Omental fat pad (tissue), 3 donors: ENCODE measurements at regions not wholly inside any gene's neighbourhood (a gene's known extent, or its start where the extent isn't known, plus 50 kb on each side); places are given as distances from the start of the nearest gene placed in this dataset.

Source experiments
- ATAC-seq: fragments of 150-250 bp; one replicate; pipeline ENCODE4 v1.9.1; 2016; ENCODE audit warnings: mild to moderate bottlenecking, moderate library complexity; ENCODE audit not compliant: low FRiP score
- DNase-seq: peaks from one replicate; pipeline ENCODE4 v3.0.0-alpha.2; 2019; ENCODE audit warnings: low spot score
- TF ChIP-seq, protein P1 (sequence below), 3 donors: fragments of 450-650 bp; IDR thresholded peaks; one replicate each; pipeline ENCODE4 v1.5.1; 2016 to 2017; ENCODE audit warnings: antibody characterized with exemption in 3 of 3, mild to moderate bottlenecking in 3 of 3, moderate library complexity in 2 of 3

DNA sequence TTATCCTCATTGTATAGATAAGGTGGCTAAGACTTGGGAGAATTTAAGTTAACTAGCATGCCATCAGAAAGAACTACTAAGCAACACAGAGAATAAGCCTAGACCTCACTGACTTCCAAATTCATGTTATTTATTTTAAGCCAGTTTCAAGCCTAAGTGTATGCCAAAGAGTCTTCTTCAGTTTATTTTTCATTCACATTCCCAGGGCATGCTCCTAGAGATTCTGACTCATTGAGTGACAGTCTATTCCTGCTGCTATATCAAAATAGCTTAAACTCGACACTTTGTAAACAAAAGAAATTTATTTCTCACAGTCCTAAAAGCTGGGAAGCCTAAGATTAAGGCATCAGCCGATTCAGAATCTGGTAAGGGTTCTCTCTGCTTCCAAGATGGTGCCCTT lies 467.1 kb downstream of the MBD2 start:
- no peak for ATAC-seq
- no peak for DNase-seq
- TF ChIP-seq, protein P1, sequence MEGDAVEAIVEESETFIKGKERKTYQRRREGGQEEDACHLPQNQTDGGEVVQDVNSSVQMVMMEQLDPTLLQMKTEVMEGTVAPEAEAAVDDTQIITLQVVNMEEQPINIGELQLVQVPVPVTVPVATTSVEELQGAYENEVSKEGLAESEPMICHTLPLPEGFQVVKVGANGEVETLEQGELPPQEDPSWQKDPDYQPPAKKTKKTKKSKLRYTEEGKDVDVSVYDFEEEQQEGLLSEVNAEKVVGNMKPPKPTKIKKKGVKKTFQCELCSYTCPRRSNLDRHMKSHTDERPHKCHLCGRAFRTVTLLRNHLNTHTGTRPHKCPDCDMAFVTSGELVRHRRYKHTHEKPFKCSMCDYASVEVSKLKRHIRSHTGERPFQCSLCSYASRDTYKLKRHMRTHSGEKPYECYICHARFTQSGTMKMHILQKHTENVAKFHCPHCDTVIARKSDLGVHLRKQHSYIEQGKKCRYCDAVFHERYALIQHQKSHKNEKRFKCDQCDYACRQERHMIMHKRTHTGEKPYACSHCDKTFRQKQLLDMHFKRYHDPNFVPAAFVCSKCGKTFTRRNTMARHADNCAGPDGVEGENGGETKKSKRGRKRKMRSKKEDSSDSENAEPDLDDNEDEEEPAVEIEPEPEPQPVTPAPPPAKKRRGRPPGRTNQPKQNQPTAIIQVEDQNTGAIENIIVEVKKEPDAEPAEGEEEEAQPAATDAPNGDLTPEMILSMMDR (IDR thresholded peaks at IDR 0.05): no peak

DNA sequence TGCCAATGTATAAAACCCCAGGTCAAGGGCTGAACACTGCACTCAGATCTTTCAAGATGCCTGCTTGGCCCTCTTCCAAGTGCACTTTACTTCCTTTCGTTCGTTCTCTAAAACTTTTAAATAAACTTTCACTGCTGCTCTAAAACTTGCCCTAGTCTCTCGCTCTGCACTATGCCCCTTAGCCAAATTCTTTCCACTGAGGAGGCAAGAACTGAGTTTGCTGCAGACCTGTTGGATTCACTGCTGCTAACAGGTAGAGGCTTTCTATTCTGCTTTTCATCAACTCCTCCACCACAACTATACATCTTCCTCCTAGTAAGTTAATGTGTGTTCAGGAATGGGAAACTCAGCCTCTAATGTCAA lies 467.9 kb downstream of the MBD2 start:
- no peak for DNase-seq
- ATAC-seq: no peak
- TF ChIP-seq, protein P1 (IDR thresholded peaks at IDR 0.05): no peak

DNA sequence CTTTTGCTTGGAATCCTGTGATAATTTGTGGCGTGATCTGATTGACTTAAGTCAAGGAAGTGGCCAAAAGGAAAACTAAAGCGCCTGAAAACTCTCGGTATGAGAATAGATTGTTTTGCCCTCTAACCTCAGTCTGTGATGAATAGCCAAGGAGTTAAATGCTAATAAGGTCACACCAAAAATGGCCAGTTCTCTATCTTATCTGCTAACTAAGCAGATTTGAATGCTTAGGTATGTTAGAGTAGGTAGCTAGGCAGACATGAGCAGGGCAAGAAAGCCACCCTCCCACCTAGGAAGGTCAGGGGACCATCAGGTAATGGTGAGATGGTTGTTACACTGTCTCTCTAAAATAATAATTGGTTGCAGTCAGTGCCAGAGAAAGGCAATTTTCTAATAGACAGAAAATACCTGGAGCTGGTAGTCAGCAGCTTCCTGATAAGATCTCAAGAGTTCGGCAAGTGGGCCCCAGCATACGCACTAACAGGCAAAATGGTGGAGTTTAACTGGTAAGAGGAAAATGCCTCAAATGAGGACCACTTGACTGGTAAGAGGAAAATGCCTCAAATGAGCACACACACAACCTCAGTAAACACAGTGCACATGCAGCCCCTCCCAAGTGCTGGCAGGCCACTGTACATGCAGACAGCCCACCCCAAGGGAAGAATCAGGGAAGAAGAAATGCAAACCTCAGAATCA lies 468.4 kb downstream of the MBD2 start:
- TF ChIP-seq, protein P1 (IDR thresholded peaks at IDR 0.05): no peak
- no peak for DNase-seq
- no peak for ATAC-seq

DNA sequence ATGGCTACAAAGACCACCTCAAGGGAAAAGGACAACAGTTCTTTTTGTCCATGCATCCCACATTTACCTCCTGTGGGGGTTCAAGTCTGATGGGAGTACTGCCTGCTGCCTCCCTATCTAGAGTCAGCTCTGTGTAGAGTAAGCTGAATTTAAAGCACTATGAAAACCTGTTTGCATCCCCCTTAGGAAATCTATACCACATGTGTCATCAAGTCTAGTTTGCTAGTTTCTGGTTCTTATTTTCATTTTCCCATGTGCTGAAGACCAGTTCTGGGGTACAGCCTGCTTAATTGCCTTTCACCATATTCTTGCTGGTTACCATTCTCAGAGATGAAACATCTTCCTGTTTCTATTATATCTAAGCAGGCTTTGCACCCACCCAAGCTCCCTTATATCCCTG lies 470.3 kb downstream of the MBD2 start:
- ATAC-seq (no peak), DNase-seq (no peak)
- TF ChIP-seq, protein P1 (IDR thresholded peaks at IDR 0.05): no peak

DNA sequence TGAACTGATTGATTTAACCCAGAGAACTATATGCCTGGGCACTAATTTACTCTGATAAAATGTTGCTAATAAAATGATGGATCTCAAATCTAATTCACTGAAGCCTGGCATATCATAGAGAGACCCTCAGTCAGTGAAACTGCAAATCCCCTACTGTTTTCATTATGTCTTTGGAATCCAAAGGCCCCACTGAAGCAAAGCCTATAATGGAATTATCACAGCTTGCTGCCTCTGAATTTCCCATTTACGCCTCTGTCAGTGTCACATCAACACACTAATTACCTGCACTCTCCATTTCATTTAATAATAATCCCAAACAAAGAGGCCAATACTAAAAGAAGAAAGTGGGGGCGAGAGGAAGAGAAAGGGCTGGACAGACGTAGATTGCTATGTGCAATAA lies 470.9 kb downstream of the MBD2 start:
- ATAC-seq (no peak), DNase-seq (no peak)
- TF ChIP-seq, protein P1 (IDR thresholded peaks at IDR 0.05): no peak

DNA sequence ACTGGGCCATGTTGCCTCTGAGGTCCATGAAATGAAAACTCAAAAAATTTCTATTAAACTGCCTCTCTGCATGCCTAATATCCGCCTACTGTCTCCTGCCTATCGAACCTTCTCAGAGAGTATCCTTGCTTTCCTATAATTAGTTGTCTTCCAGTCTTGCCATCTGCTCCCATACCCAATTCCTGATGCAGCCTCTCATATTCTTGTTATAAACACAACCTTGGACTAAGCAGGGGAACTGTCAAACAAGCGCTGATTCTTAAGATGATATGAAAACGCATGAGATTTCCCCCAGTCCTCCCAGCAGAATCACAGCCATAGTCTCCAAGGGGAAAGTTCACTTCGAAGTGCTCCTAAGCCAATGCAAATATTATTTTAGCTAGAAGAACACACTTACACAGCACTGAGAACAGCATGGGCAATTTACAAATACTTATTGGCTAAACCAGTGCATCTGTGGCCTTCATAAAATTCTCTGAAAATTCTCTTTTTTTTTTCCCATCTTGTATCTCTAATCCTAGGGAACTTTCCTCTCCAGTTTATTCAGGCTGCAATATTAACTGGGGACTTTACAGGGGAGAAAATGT lies 471.6 kb downstream of the MBD2 start:
- TF ChIP-seq, protein P1 (IDR thresholded peaks at IDR 0.05): no peak
- no peak for ATAC-seq

DNA sequence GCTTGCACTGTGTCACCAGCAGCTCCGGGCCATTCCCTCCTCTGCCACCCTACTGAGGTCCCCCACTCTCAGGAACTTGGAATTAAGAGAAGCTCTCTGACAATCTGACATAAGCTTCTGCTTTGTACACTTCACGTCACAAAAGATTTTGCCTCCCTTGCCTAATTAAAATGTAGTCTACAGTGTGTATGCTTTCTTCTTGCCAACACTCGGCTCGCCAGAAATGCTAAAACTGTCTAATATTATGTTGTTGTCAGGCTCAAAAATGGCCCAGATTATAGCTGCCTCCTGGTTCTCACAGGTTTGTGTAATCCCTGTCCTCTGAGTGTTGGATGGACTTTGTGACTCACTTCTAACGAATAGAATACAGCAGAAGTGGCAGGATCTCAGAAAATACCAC lies 474.7 kb downstream of the MBD2 start:
- ATAC-seq (no peak), DNase-seq (no peak)
- TF ChIP-seq, protein P1 (IDR thresholded peaks at IDR 0.05): no peak

More for the DNA sequence above, 471.6 kb downstream of the MBD2 start:
- DNase-seq: no peak
